Hepatocyte (in vitro differentiated cells): ENCODE measurements at regions not wholly inside any gene's neighbourhood (a gene's known extent, or its start where the extent isn't known, plus 50 kb on each side); places are given as distances from the start of the nearest gene placed in this dataset.

Experiments used
- DNase-seq: peaks from one replicate; pipeline ENCODE4 v3.0.0-alpha.2; 2016; ENCODE audit warnings: low spot score
- H2AFZ ChIP-seq: fragments of 200-600 bp; sonication (generic); 2 replicates; pipeline ENCODE4 v1.6.0; 2016; ENCODE audit warnings: antibody characterized with exemption, mild to moderate bottlenecking
- H3K27ac ChIP-seq: fragments of 200-600 bp; sonication (generic); 2 replicates; pipeline ENCODE4 v1.5.1; 2016; ENCODE audit warnings: mild to moderate bottlenecking
- H3K27me3 ChIP-seq: fragments of 200-600 bp; sonication (generic); 2 replicates; pipeline ENCODE4 v1.6.1; 2016
- H3K36me3 ChIP-seq: fragments of 200-600 bp; sonication (generic); replicated peaks from 2 replicates; pipeline ENCODE4 v1.5.1; 2016; ENCODE audit warnings: low read depth; ENCODE audit not compliant: insufficient read depth
- H3K4me1 ChIP-seq: fragments of 200-600 bp; sonication (generic); 2 replicates; pipeline ENCODE4 v1.5.1; 2016; ENCODE audit warnings: mild to moderate bottlenecking, moderate library complexity; ENCODE audit not compliant: insufficient read depth
- H3K4me2 ChIP-seq: fragments of 200-600 bp; sonication (generic); 2 replicates; pipeline ENCODE4 v1.6.0; 2016
- H3K4me3 ChIP-seq: fragments of 200-600 bp; sonication (generic); 2 replicates; pipeline ENCODE4 v1.5.1; 2016; ENCODE audit warnings: mild to moderate bottlenecking
- H3K79me2 ChIP-seq: fragments of 200-600 bp; sonication (generic); 2 replicates; pipeline ENCODE4 v1.6.0; 2017; ENCODE audit warnings: mild to moderate bottlenecking
- H3K9me2 ChIP-seq: fragments of 200-600 bp; sonication (generic); replicated peaks from 2 replicates; pipeline ENCODE4 v1.6.0; 2017; ENCODE audit warnings: mild to moderate bottlenecking; ENCODE audit not compliant: insufficient read depth
- H3K9me3 ChIP-seq: fragments of 200-600 bp; sonication (generic); 2 replicates; pipeline ENCODE4 v1.5.1; 2016; ENCODE audit warnings: low read depth, mild to moderate bottlenecking
- H4K20me1 ChIP-seq: fragments of 200-600 bp; sonication (generic); 2 replicates; pipeline ENCODE4 v1.6.0; 2016; ENCODE audit warnings: mild to moderate bottlenecking; ENCODE audit not compliant: insufficient read depth, poor library complexity, severe bottlenecking
- CTCF ChIP-seq: fragments of 200-600 bp; sonication (generic); IDR thresholded peaks from 2 replicates; pipeline ENCODE4 v1.5.1; 2016; ENCODE audit warnings: antibody characterized with exemption, mild to moderate bottlenecking; ENCODE audit not compliant: poor library complexity
- EZH2 ChIP-seq: fragments of 200-600 bp; sonication (generic); IDR thresholded peaks from 2 replicates; pipeline ENCODE4 v1.6.1; 2016; ENCODE audit warnings: antibody characterized with exemption, mild to moderate bottlenecking, borderline replicate concordance
- EZH2phosphoT487 ChIP-seq: fragments of 200-600 bp; sonication (generic); IDR thresholded peaks from one replicate; pipeline ENCODE4 v1.6.1; 2018; ENCODE audit warnings: antibody characterized with exemption, mild to moderate bottlenecking, low read depth, moderate library complexity; ENCODE audit not compliant: unreplicated experiment, severe bottlenecking
- WGBS: methylation state at CpG from one replicate; pipeline ENCODE4 v1.1.6; 2016; ENCODE audit warnings: low lambda C conversion rate; ENCODE audit errors: missing lambda C conversion rate; 5-methylcytosine and 5-hydroxymethylcytosine counted together

- H3K9me3 ChIP-seq, result no peaks in the 10 kb centered on the region
- no peak for DNase-seq
- H3K4me3 ChIP-seq, result no peak overlapping the region
- peaks cover 6% of the 10 kb centered on the region for H3K4me1 ChIP-seq
- 92% methylated on average over 2 of the region's 2 CpGs for WGBS
- TF ChIP-seq EZH2 (no peak), CTCF (no peak), EZH2phosphoT487 (no peak)
- H3K27ac ChIP-seq, result no peak overlapping the region
- H3K36me3 ChIP-seq, result no peaks in the 10 kb centered on the region
- no peaks in the 10 kb centered on the region for H3K27me3 ChIP-seq
- no peaks in the 10 kb centered on the region for H3K79me2 ChIP-seq
- no peaks in the 10 kb centered on the region for H4K20me1 ChIP-seq
- no peak overlapping the region for H3K4me2 ChIP-seq
- H2AFZ ChIP-seq, result no peak overlapping the region
- H3K9me2 ChIP-seq, result no peaks in the 10 kb centered on the region
Measured at GRCh38 chr5:34505731-34506130, 150.4 kb upstream of the RAI14 start.

- H3K36me3 ChIP-seq, result no peaks in the 10 kb centered on the region
- 87% methylated on average over 2 of the region's 2 CpGs for WGBS
- no peaks in the 10 kb centered on the region for H3K27me3 ChIP-seq
- no peaks in the 10 kb centered on the region for H3K9me3 ChIP-seq
- DNase-seq, result no peak
- H3K4me1 ChIP-seq, result peaks cover 18% of the 10 kb centered on the region
- TF ChIP-seq EZH2, result no peak
- TF ChIP-seq CTCF, result no peak
- no peak for TF ChIP-seq EZH2phosphoT487
- H2AFZ ChIP-seq, result no peak overlapping the region
- no peak overlapping the region for H3K4me2 ChIP-seq
- H3K9me2 ChIP-seq, result no peaks in the 10 kb centered on the region
- H3K27ac ChIP-seq, result no peak overlapping the region
- H4K20me1 ChIP-seq, result no peaks in the 10 kb centered on the region
- no peak overlapping the region for H3K4me3 ChIP-seq
- no peaks in the 10 kb centered on the region for H3K79me2 ChIP-seq
Measured at GRCh38 chr5:34507933-34508332, 148.2 kb upstream of the RAI14 start.

GRCh38 chr5:34509392-34509791 lies 146.7 kb upstream of the RAI14 start:
- no peak for DNase-seq
- Histone ChIP-seq H2AFZ (no peak overlapping the region), H4K20me1 (no peaks in the 10 kb centered on the region), H3K27me3 (no peaks in the 10 kb centered on the region), H3K9me3 (no peaks in the 10 kb centered on the region), H3K4me2 (no peak overlapping the region), H3K9me2 (no peaks in the 10 kb centered on the region), H3K27ac (peak overlapping the region; percentile 54), H3K4me3 (no peak overlapping the region), H3K36me3 (no peaks in the 10 kb centered on the region), H3K79me2 (no peaks in the 10 kb centered on the region), H3K4me1 (peaks cover 18% of the 10 kb centered on the region)
- TF ChIP-seq EZH2phosphoT487 (no peak), EZH2 (no peak), CTCF (no peak)
- 58% methylated on average over 2 of the region's 2 CpGs for WGBS

GRCh38 chr5:34510002-34510401 lies 146.1 kb upstream of the RAI14 start:
- H3K4me2 ChIP-seq, result no peak overlapping the region
- H3K9me2 ChIP-seq, result no peaks in the 10 kb centered on the region
- peaks cover 18% of the 10 kb centered on the region for H3K4me1 ChIP-seq
- no peaks in the 10 kb centered on the region for H3K9me3 ChIP-seq
- WGBS, result 45% methylated on average over 5 of the region's 5 CpGs
- no peaks in the 10 kb centered on the region for H3K79me2 ChIP-seq
- no peaks in the 10 kb centered on the region for H3K36me3 ChIP-seq
- H3K4me3 ChIP-seq, result no peak overlapping the region
- H3K27me3 ChIP-seq, result no peaks in the 10 kb centered on the region
- H3K27ac ChIP-seq, result peak overlapping the region; percentile 54
- H4K20me1 ChIP-seq, result no peaks in the 10 kb centered on the region
- DNase-seq, result no peak
- H2AFZ ChIP-seq, result no peak overlapping the region
- TF ChIP-seq EZH2 (no peak), EZH2phosphoT487 (no peak)
